T-cell (primary cell): ENCODE measurements at regions not wholly inside any gene's neighbourhood (a gene's known extent, or its start where the extent isn't known, plus 50 kb on each side); places are given as distances from the start of the nearest gene placed in this dataset.

Experiments used
- ATAC-seq, 4 experiments: fragments of 200-7000 bp in 3 of 4; fragments of 150-1000 bp in 1 of 4; cut with Tn5 transposase; replicated peaks in 1 of 4; 1 replicate in 3 of 4; 2 replicates in 1 of 4; pipeline ENCODE4 v1.10.0; 2021; ENCODE audit warnings: moderate library complexity in 3 of 4, mild to moderate bottlenecking in 2 of 4, moderate number of reproducible peaks in 1 of 4
- CTCF ChIA-PET, 2 donors: fragments of 300-600 bp; sonication (Branson Sonifier 250); formaldehyde crosslinking; loops; one replicate each; lab custom pipeline; 2022; ENCODE audit warnings: antibody characterized with exemption in 2 of 2; lab: Charles Lee
- POLR2A ChIA-PET, 2 donors: fragments of 300-600 bp; sonication (Branson Sonifier 250); formaldehyde crosslinking; loops; one replicate each; lab custom pipeline; 2022; ENCODE audit warnings: antibody characterized with exemption in 2 of 2; lab: Charles Lee
- DNase-seq, 35 experiments: peaks; one replicate each; pipeline versions ENCODE4 v3.0.0 to v3.0.0-alpha.2; 2013 to 2023
- H3K27ac ChIP-seq: one replicate; pipeline ENCODE4 v1.5.1; 2013; ENCODE audit warnings: low read length
- H3K27me3 ChIP-seq, 2 experiments: replicated peaks in 1 of 2; 1 replicate in 1 of 2; 2 replicates in 1 of 2; pipeline versions ENCODE4 v1.6.1 to v1.7.0; 2013; ENCODE audit warnings: low read length in 1 of 2, mixed read lengths in 1 of 2; ENCODE audit not compliant: control insufficient read depth in 2 of 2, insufficient read depth in 2 of 2; ENCODE audit errors: extremely low read depth in 1 of 2
- H3K36me3 ChIP-seq, 2 donors: 1 replicate in 1 of 2; 2 replicates in 1 of 2; pipeline versions ENCODE4 v1.6.1 to v1.7.0; 2013; ENCODE audit warnings: low read length in 1 of 2; ENCODE audit not compliant: control insufficient read depth in 2 of 2, insufficient read depth in 1 of 2; ENCODE audit errors: extremely low read depth in 1 of 2
- H3K4me1 ChIP-seq, 2 experiments: 1 replicate in 1 of 2; 2 replicates in 1 of 2; pipeline versions ENCODE4 v1.6.1 to v1.7.0; 2013; ENCODE audit warnings: low read length in 2 of 2, mixed read lengths in 1 of 2; ENCODE audit not compliant: insufficient read depth in 2 of 2, control insufficient read depth in 1 of 2; ENCODE audit errors: extremely low read depth in 1 of 2
- H3K4me3 ChIP-seq, 2 donors: 1 replicate in 1 of 2; 2 replicates in 1 of 2; pipeline versions ENCODE4 v1.5.1 to v1.7.0; 2013; ENCODE audit warnings: mild to moderate bottlenecking in 2 of 2, low read length in 1 of 2, moderate library complexity in 1 of 2; ENCODE audit not compliant: control insufficient read depth in 1 of 2; ENCODE audit errors: extremely low read depth in 1 of 2
- H3K9me3 ChIP-seq: 2 replicates; pipeline ENCODE4 v1.7.0; 2013
- H3K27ac Mint-ChIP-seq, 2 donors: one replicate each; pipeline ENCODE4 v1.8.0; 2020 to 2021; ENCODE audit warnings: mild to moderate bottlenecking in 2 of 2, mixed read lengths in 2 of 2
- H3K27me3 Mint-ChIP-seq, 2 donors: one replicate each; pipeline ENCODE4 v1.8.0; 2021 to 2022; ENCODE audit warnings: mixed read lengths in 2 of 2
- H3K36me3 Mint-ChIP-seq: one replicate; pipeline ENCODE4 v1.8.0; 2021; ENCODE audit warnings: mixed read lengths
- H3K4me1 Mint-ChIP-seq, 3 donors: one replicate each; pipeline ENCODE4 v1.8.0; 2020 to 2022; ENCODE audit warnings: mixed read lengths in 3 of 3, mild to moderate bottlenecking in 1 of 3
- H3K4me3 Mint-ChIP-seq, 3 donors: one replicate each; pipeline ENCODE4 v1.8.0; 2020 to 2022; ENCODE audit warnings: mild to moderate bottlenecking in 3 of 3, mixed read lengths in 3 of 3, moderate library complexity in 3 of 3
- H3K9me3 Mint-ChIP-seq, 3 donors: one replicate each; pipeline ENCODE4 v1.8.0; 2020 to 2022; ENCODE audit warnings: mixed read lengths in 3 of 3
- WGBS: methylation state at CpG from one replicate; pipeline ENCODE4 v1.1.5; 2013; ENCODE audit warnings: missing lambda C conversion rate; ENCODE audit not compliant: insufficient coverage; 5-methylcytosine and 5-hydroxymethylcytosine counted together

GRCh38 chr20:56897318-56897957 lies 268.3 kb downstream of the TFAP2C start:
- peaks cover 7 to 9% (median 7%) of the 10 kb centered on the region in 3 donors for H3K9me3 Mint-ChIP-seq
- H3K4me3 Mint-ChIP-seq: no peak overlapping the region
- peaks cover 0 to 6% (median 4%) of the 10 kb centered on the region in 3 donors for H3K4me1 Mint-ChIP-seq
- 65% methylated on average over 6 of the region's 7 CpGs for WGBS
- Histone ChIP-seq H3K4me3 (no peak overlapping the region), H3K4me1 (peaks cover 0 to 9% of the 10 kb centered on the region in 2 experiments), H3K9me3 (no peaks in the 10 kb centered on the region), H3K27ac (no peak overlapping the region), H3K27me3 (peaks cover 0 to 6% of the 10 kb centered on the region in 2 experiments), H3K36me3 (no peaks in the 10 kb centered on the region)
- no peak for ATAC-seq
- H3K27me3 Mint-ChIP-seq: peaks cover 5 to 15% of the 10 kb centered on the region in 2 donors
- no peak overlapping the region for H3K27ac Mint-ChIP-seq
- POLR2A ChIA-PET: no interaction called here
- no peaks in the 10 kb centered on the region for H3K36me3 Mint-ChIP-seq
- CTCF ChIA-PET: no interaction called here
- no peak for DNase-seq

- H3K9me3 Mint-ChIP-seq: peaks cover 4 to 9% (median 7%) of the 10 kb centered on the region in 3 donors
- POLR2A ChIA-PET: no interaction called here
Measured at GRCh38 chr20:56897958-56898349, 268.8 kb downstream of the TFAP2C start.

GRCh38 chr20:56899506-56899905 lies 270.4 kb downstream of the TFAP2C start:
- no peaks in the 10 kb centered on the region for H3K36me3 ChIP-seq
- ATAC-seq (no peak), DNase-seq (no peak)
- H3K4me3 ChIP-seq: no peak overlapping the region
- CTCF ChIA-PET: no interaction called here
- Mint-ChIP-seq H3K4me3 (no peak overlapping the region), H3K27me3 (peaks cover 5 to 15% of the 10 kb centered on the region in 2 donors), H3K27ac (no peak overlapping the region), H3K4me1 (no peaks in the 10 kb centered on the region), H3K36me3 (no peaks in the 10 kb centered on the region), H3K9me3 (peaks cover 4 to 9% (median 7%) of the 10 kb centered on the region in 3 donors)
- no peak overlapping the region for H3K27ac ChIP-seq
- no CpG with 5 or more reads among the region's 5 CpGs for WGBS
- H3K4me1 ChIP-seq: no peaks in the 10 kb centered on the region
- POLR2A ChIA-PET: no interaction called here
- H3K27me3 ChIP-seq: peaks cover 0 to 6% of the 10 kb centered on the region in 2 experiments
- H3K9me3 ChIP-seq: no peaks in the 10 kb centered on the region

More at GRCh38 chr20:56897958-56898349, 268.8 kb downstream of the TFAP2C start:
- no peaks in the 10 kb centered on the region for H3K36me3 ChIP-seq
- no peak overlapping the region for H3K4me3 ChIP-seq
- H3K4me1 Mint-ChIP-seq: peaks cover 0 to 6% (median 4%) of the 10 kb centered on the region in 3 donors
- peaks cover 0 to 9% of the 10 kb centered on the region in 2 experiments for H3K4me1 ChIP-seq
- no peak overlapping the region for H3K4me3 Mint-ChIP-seq
- WGBS: 80% methylated on average over 1 of the region's 3 CpGs
- DNase-seq: no peak
- CTCF ChIA-PET: no interaction called here
- H3K36me3 Mint-ChIP-seq: no peaks in the 10 kb centered on the region
- no peak overlapping the region for H3K27ac ChIP-seq
- peaks cover 0 to 6% of the 10 kb centered on the region in 2 experiments for H3K27me3 ChIP-seq
- H3K27me3 Mint-ChIP-seq: peaks cover 5 to 15% of the 10 kb centered on the region in 2 donors
- H3K27ac Mint-ChIP-seq: no peak overlapping the region
- ATAC-seq: no peak
- H3K9me3 ChIP-seq: no peaks in the 10 kb centered on the region

GRCh38 chr20:56900252-56900651 lies 271.1 kb downstream of the TFAP2C start:
- no peak for DNase-seq
- Histone ChIP-seq H3K4me3 (no peak overlapping the region), H3K27ac (no peak overlapping the region), H3K4me1 (no peaks in the 10 kb centered on the region), H3K27me3 (peaks cover 0 to 8% of the 10 kb centered on the region in 2 experiments), H3K36me3 (no peaks in the 10 kb centered on the region), H3K9me3 (no peaks in the 10 kb centered on the region)
- Mint-ChIP-seq H3K27ac (no peak overlapping the region), H3K4me1 (no peaks in the 10 kb centered on the region), H3K36me3 (no peaks in the 10 kb centered on the region), H3K4me3 (no peak overlapping the region), H3K27me3 (peaks cover 5 to 15% of the 10 kb centered on the region in 2 donors), H3K9me3 (peaks cover 2 to 9% (median 7%) of the 10 kb centered on the region in 3 donors)
- POLR2A ChIA-PET: no interaction called here
- 59% methylated on average over 4 of the region's 9 CpGs for WGBS
- ATAC-seq: no peak
- CTCF ChIA-PET: no interaction called here

GRCh38 chr20:56903421-56903820 lies 274.3 kb downstream of the TFAP2C start:
- Histone ChIP-seq H3K36me3 (no peaks in the 10 kb centered on the region), H3K27ac (no peak overlapping the region), H3K4me1 (no peaks in the 10 kb centered on the region), H3K4me3 (no peak overlapping the region), H3K9me3 (no peaks in the 10 kb centered on the region), H3K27me3 (peaks cover 0 to 2% of the 10 kb centered on the region in 2 experiments)
- DNase-seq: no peak
- H3K4me3 Mint-ChIP-seq: no peak overlapping the region
- H3K9me3 Mint-ChIP-seq: peaks cover 2 to 9% (median 9%) of the 10 kb centered on the region in 3 donors
- H3K4me1 Mint-ChIP-seq: no peaks in the 10 kb centered on the region
- ChIA-PET CTCF (no interaction called here), POLR2A (no interaction called here)
- ATAC-seq: no peak
- no peak overlapping the region for H3K27ac Mint-ChIP-seq
- peaks cover 5 to 15% of the 10 kb centered on the region in 2 donors for H3K27me3 Mint-ChIP-seq
- no CpG with 5 or more reads among the region's 1 CpG for WGBS
- H3K36me3 Mint-ChIP-seq: no peaks in the 10 kb centered on the region

GRCh38 chr20:56903858-56904257 lies 274.8 kb downstream of the TFAP2C start:
- WGBS: 58% methylated on average over 4 of the region's 4 CpGs
- Histone ChIP-seq H3K4me1 (no peaks in the 10 kb centered on the region), H3K27me3 (peaks cover 0 to 2% of the 10 kb centered on the region in 2 experiments), H3K9me3 (no peaks in the 10 kb centered on the region), H3K4me3 (no peak overlapping the region), H3K36me3 (no peaks in the 10 kb centered on the region), H3K27ac (no peak overlapping the region)
- no peak for DNase-seq
- no peak for ATAC-seq
- Mint-ChIP-seq H3K4me3 (no peak overlapping the region), H3K27me3 (peaks cover 5 to 10% of the 10 kb centered on the region in 2 donors), H3K27ac (no peak overlapping the region), H3K4me1 (no peaks in the 10 kb centered on the region), H3K9me3 (peaks cover 2 to 12% (median 9%) of the 10 kb centered on the region in 3 donors), H3K36me3 (no peaks in the 10 kb centered on the region)
- POLR2A ChIA-PET: no interaction called here
- CTCF ChIA-PET: no interaction called here
